Calu3 (cell line): ENCODE measurements at regions not wholly inside any gene's neighbourhood (a gene's known extent, or its start where the extent isn't known, plus 50 kb on each side); places are given as distances from the start of the nearest gene placed in this dataset.

Source experiments
- BruUV-seq: library from RNA; stranded (reverse); fragments of 400-500 nt; replicated peaks from 2 replicates; lab custom pipeline; 2021; lab: Mats Ljungman, UMichigan
- CTCF ChIA-PET: fragments of 300-600 bp; sonication (Branson Sonifier 250); formaldehyde crosslinking; loops from one replicate; lab custom pipeline; 2022; ENCODE audit warnings: antibody characterized with exemption; lab: Charles Lee
- DNase-seq: peaks from one replicate; pipeline ENCODE4 v3.0.0; 2022
- H3K27ac Mint-ChIP-seq: one replicate; pipeline ENCODE4 v1.8.0; 2022; ENCODE audit warnings: mixed read lengths; ENCODE audit not compliant: unreplicated experiment
- H3K27me3 Mint-ChIP-seq: one replicate; pipeline ENCODE4 v1.8.0; 2022; ENCODE audit warnings: mixed read lengths; ENCODE audit not compliant: unreplicated experiment
- H3K36me3 Mint-ChIP-seq: one replicate; pipeline ENCODE4 v1.8.0; 2022; ENCODE audit warnings: mild to moderate bottlenecking, moderate library complexity, mixed read lengths; ENCODE audit not compliant: insufficient read depth, unreplicated experiment
- H3K4me1 Mint-ChIP-seq: one replicate; pipeline ENCODE4 v1.8.0; 2022; ENCODE audit warnings: mild to moderate bottlenecking, low read depth, mixed read lengths; ENCODE audit not compliant: unreplicated experiment
- H3K4me3 Mint-ChIP-seq: one replicate; pipeline ENCODE4 v1.8.0; 2022; ENCODE audit warnings: mild to moderate bottlenecking, low read depth, moderate library complexity, mixed read lengths; ENCODE audit not compliant: unreplicated experiment
- H3K9me3 Mint-ChIP-seq: one replicate; pipeline ENCODE4 v1.8.0; 2022; ENCODE audit warnings: low read depth, mixed read lengths; ENCODE audit not compliant: unreplicated experiment
- CTCF ChIP-seq: fragments of 200-600 bp; IDR thresholded peaks from one replicate; pipeline ENCODE4 v1.8.0; 2022; ENCODE audit warnings: antibody characterized with exemption; ENCODE audit not compliant: unreplicated experiment
- intact Hi-C: fragments of 100-400 bp; cut with micrococcal nuclease; formaldehyde crosslinking; loops from one replicate; pipeline ENCODE4 v1.10.0; 2022; ENCODE audit not compliant: unreplicated experiment

- intact Hi-C loops: no loop called here
- Mint-ChIP-seq H3K36me3 (no peaks in the 10 kb centered on the region), H3K27ac (no peak overlapping the region), H3K27me3 (no peaks in the 10 kb centered on the region), H3K9me3 (no peaks in the 10 kb centered on the region), H3K4me3 (no peak overlapping the region), H3K4me1 (peaks cover 18% of the 10 kb centered on the region)
- no peak for TF ChIP-seq CTCF
- CTCF ChIA-PET: interaction anchor here (0.5 kb wide), 1 partner anchor 100 kb away, joined by 5 read pairs; no protein-coding TSS in a partner anchor
- no peak for DNase-seq
- no TSS peak for BruUV-seq
Observed at GRCh38 chr3:36165509-36166290, 214.6 kb upstream of the STAC start.

- no peak overlapping the region for H3K4me3 Mint-ChIP-seq
- intact Hi-C loops: no loop called here
- CTCF ChIA-PET: interaction anchor here (0.5 kb wide), 1 partner anchor 99 kb away, joined by 5 read pairs; no protein-coding TSS in a partner anchor
- peak; percentile 39 for DNase-seq
- H3K9me3 Mint-ChIP-seq: no peaks in the 10 kb centered on the region
- H3K36me3 Mint-ChIP-seq: no peaks in the 10 kb centered on the region
- H3K27me3 Mint-ChIP-seq: no peaks in the 10 kb centered on the region
- no peak overlapping the region for H3K27ac Mint-ChIP-seq
- no TSS peak for BruUV-seq
- peaks cover 18% of the 10 kb centered on the region for H3K4me1 Mint-ChIP-seq
- TF ChIP-seq CTCF: no peak
Observed at GRCh38 chr3:36166477-36166876, 213.8 kb upstream of the STAC start.

- BruUV-seq: no TSS peak
- CTCF ChIA-PET: no interaction called here
- no peak for TF ChIP-seq CTCF
- no peak for DNase-seq
- no peaks in the 10 kb centered on the region for H3K9me3 Mint-ChIP-seq
- intact Hi-C loops: no loop called here
- H3K27ac Mint-ChIP-seq: no peak overlapping the region
- H3K4me1 Mint-ChIP-seq: peaks cover 2% of the 10 kb centered on the region
- no peaks in the 10 kb centered on the region for H3K27me3 Mint-ChIP-seq
- no peaks in the 10 kb centered on the region for H3K36me3 Mint-ChIP-seq
- H3K4me3 Mint-ChIP-seq: no peak overlapping the region
Observed at GRCh38 chr3:36172699-36173098, 207.6 kb upstream of the STAC start.

DNA sequence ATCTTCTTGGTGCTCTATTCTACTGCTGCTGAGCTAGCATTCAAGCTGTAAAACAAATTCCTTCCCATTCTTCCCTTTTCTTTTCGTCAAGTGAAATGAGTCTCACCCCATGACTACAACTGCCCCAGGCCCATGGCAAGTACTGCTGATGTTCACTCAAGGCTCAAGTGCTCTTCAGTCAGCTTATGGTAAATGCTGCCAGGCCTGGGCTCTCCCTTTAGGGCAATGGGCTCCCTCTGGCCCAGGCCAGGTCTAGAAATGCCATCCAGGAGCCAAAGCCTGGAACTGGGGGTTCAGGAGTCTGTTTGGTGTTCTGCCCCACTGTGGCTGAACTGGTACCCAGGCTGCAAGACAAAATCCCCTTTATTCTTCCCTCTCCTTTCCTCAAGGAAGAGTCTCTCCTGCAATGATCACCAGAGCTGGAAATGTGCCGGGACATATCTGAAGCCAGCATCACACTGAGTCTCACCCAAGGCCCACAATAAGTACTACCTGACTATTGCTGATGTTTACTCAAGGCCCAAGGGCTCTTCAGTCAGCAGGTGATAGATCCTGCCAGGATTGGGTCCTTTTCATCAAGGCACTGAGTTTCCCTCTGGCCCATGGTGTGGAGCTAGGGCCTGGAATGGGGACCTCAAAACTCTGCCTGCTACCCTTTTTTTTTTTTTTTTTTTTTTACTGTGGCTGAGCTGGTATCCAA is 205.0 kb upstream of the STAC start:
- Mint-ChIP-seq H3K36me3 (no peaks in the 10 kb centered on the region), H3K4me1 (no peaks in the 10 kb centered on the region), H3K9me3 (no peaks in the 10 kb centered on the region), H3K27ac (no peak overlapping the region), H3K27me3 (no peaks in the 10 kb centered on the region), H3K4me3 (no peak overlapping the region)
- intact Hi-C loops: no loop called here
- CTCF ChIA-PET: no interaction called here
- no peak for TF ChIP-seq CTCF
- DNase-seq: no peak
- BruUV-seq: no TSS peak
